ENCODE measurements at regions not wholly inside any gene's neighbourhood (a gene's known extent, or its start where the extent isn't known, plus 50 kb on each side); places are given as distances from the start of the nearest gene placed in this dataset.

DNA sequence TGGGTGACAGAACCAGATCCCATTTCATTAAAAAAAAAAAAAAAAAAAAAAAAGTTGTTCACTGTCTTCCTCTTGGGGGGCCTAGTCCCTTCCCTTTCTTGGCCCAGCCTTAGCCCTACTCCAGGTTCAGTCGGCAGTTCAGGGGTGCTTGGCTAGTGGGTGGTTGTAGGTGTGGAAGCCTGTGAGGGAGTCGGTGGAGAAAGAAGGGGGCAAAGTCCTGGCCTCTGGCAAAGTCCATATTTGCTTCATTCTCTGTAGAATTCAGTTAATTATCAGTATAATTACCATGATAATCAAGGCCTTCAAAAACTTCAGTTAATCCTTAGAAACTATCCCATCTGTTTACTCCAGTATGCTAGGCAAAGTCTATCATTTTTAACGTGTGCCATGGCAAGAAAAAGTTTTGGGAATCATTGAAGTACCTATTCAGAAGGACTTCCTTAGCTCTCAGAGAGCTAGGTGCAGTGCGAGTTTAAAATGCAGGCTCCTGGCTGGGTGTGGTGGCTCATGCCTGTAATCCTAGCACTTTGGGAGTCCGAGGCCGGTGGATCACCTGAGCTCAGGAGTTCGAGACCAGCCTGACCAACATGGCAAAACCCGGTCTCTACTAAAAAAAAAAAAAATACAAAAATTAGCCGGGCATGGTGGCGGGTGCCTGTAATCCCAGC, 205.7 kb upstream of the ARG1 start:
- no peak overlapping the region for H3K4me3 ChIP-seq (ENCODE audit: extremely low read depth in 1 of 4, insufficient read depth in 2 of 4, low read depth in 3 of 4, low read length in 4 of 4)
- H3K18ac ChIP-seq (ENCODE audit: extremely low read depth, low read length) = no peak overlapping the region; the same call in 1 of the 2 replicates
- no peaks in the 10 kb centered on the region for H3K27me3 ChIP-seq (replicated peaks in 1 of 4; ENCODE audit: control insufficient read depth in 3 of 4, extremely low read depth in 1 of 4, insufficient read depth in 3 of 4, low read length in 3 of 4)
- H2BK15ac ChIP-seq (ENCODE audit: low read length) = no peak overlapping the region
- ChIA-PET POLR2A (ENCODE audit: partially characterized antibody) (no interaction called here), CTCF (ENCODE audit: partially characterized antibody) (interaction anchor here (0.6 to 1.5 kb wide), 3 partner anchors 26 to 508 kb away, joined by 3 to 5 read pairs (median 3); no protein-coding TSS in a partner anchor)
- H3K79me1 ChIP-seq (ENCODE audit: low read depth, low read length) = no peaks in the 10 kb centered on the region
- WGBS, 2 experiments (ENCODE audit: extremely low coverage in 1 of 2, insufficient coverage in 1 of 2, insufficient read length in 1 of 2, insufficient replicate concordance in 2 of 2, low coverage in 1 of 2, low lambda C conversion rate in 2 of 2, missing lambda C conversion rate in 1 of 2) = 88% methylated on average over 10 of the region's 10 CpGs; no CpG with 5 or more reads in 1 of the 2 experiments
- H3K4me1 ChIP-seq (replicated peaks in 1 of 4; ENCODE audit: control insufficient read depth in 3 of 4, insufficient read depth in 4 of 4, low read length in 3 of 4) = peaks cover 0 to 5% (median 1%) of the 10 kb centered on the region in 4 experiments; a peak in 2 of 7 replicates
- H4K20me1 ChIP-seq (replicated peaks in 1 of 2; ENCODE audit: control insufficient read depth in 1 of 2, insufficient read depth in 2 of 2, low read length in 2 of 2) = no peaks in the 10 kb centered on the region
- H4K8ac ChIP-seq (ENCODE audit: extremely low read depth, insufficient read depth, low read length) = no peak overlapping the region
- no peak overlapping the region for H3K14ac ChIP-seq (ENCODE audit: insufficient read length)
- no peak overlapping the region for H3K23ac ChIP-seq (ENCODE audit: insufficient read length)
- no peak overlapping the region for H3K56ac ChIP-seq (replicated peaks; ENCODE audit: insufficient read length, low read depth, low read length)
- H3K27ac ChIP-seq (ENCODE audit: low read depth, low read length) = no peak overlapping the region
- H3K79me2 ChIP-seq (ENCODE audit: control insufficient read depth in 1 of 2, insufficient read depth in 2 of 2, low read length in 2 of 2) = no peaks in the 10 kb centered on the region
- H3K4me2 ChIP-seq (ENCODE audit: insufficient read depth in 1 of 2, low read depth in 2 of 2, low read length in 2 of 2) = no peak overlapping the region
- H3K23me2 ChIP-seq (ENCODE audit: low read depth, low read length) = no peaks in the 10 kb centered on the region
- DNase-seq (ENCODE audit: low read depth in 1 of 2, low spot score in 2 of 2) (no peak), FAIRE-seq (no peak)
- no peak overlapping the region for H3K4ac ChIP-seq (replicated peaks; ENCODE audit: insufficient read length, low read depth, low read length)
- no peak overlapping the region for H4K5ac ChIP-seq (ENCODE audit: insufficient read length, low read depth, low read length)
- no peak overlapping the region for H2BK12ac ChIP-seq (ENCODE audit: low read depth, low read length)
- H4K91ac ChIP-seq (replicated peaks; ENCODE audit: insufficient read length, low read length) = no peak overlapping the region
- H2BK20ac ChIP-seq (ENCODE audit: low read length) = no peak overlapping the region
- H2BK5ac ChIP-seq (ENCODE audit: low read depth, low read length) = no peak overlapping the region
- H3K9ac ChIP-seq (replicated peaks in 1 of 4; ENCODE audit: extremely low read depth in 1 of 4, low read depth in 3 of 4, low read length in 3 of 4) = no peak overlapping the region
- H2AK5ac ChIP-seq (ENCODE audit: low read depth, low read length) = no peak overlapping the region
- H2AFZ ChIP-seq (ENCODE audit: low read length) = no peak overlapping the region
- H3K9me3 ChIP-seq (ENCODE audit: insufficient read depth in 2 of 2, low read depth in 1 of 2, low read length in 1 of 2) = 0 out of 4 replicates have a peak, but pooled peaks cover 0 to 3% of the 10 kb centered on the region in 2 experiments
- H3K36me3 ChIP-seq (ENCODE audit: control insufficient read depth in 2 of 4, insufficient read depth in 4 of 4, low read length in 3 of 4) = no peaks in the 10 kb centered on the region
- H2BK120ac ChIP-seq (replicated peaks; ENCODE audit: low read depth, low read length) = no peak overlapping the region
- TF ChIP-seq TAF1 (IDR thresholded peaks at IDR 0.05; ENCODE audit: low read depth, low read length) (no peak), SP4 (IDR thresholded peaks at IDR 0.05; ENCODE audit: low read length) (no peak)
